HEK293 (cell line): ENCODE measurements at regions not wholly inside any gene's neighbourhood (a gene's known extent, or its start where the extent isn't known, plus 50 kb on each side); places are given as distances from the start of the nearest gene placed in this dataset.
"Not testable (repeated sequence)": the region's sequence is repeated elsewhere in the genome, so short reads cannot be mapped to it uniquely, and the experiment has no call there.

Experiments
- CTCF ChIA-PET: fragments of 350-600 bp; formaldehyde crosslinking; extraction: SDS; loops from one replicate; lab custom pipeline; 2021; ENCODE audit warnings: antibody characterized with exemption; lab: Yijun Ruan, JAX
- POLR2A ChIA-PET: fragments of 300-600 bp; formaldehyde crosslinking; extraction: SDS; loops from one replicate; lab custom pipeline; 2020; ENCODE audit warnings: antibody characterized with exemption, inconsistent platforms; lab: Yijun Ruan, JAX
- H3K27ac ChIP-seq: fragments of 200-500 bp; sonication (Bioruptor generic); 2 replicates; pipeline ENCODE4 v1.5.1; 2014; ENCODE audit warnings: low read depth, low read length, control low read depth, inconsistent platforms; ENCODE audit errors: extremely low read depth
- H3K36me3 ChIP-seq, 2 experiments: fragments of 200-500 bp in 1 of 2; sonication (Bioruptor generic) in 1 of 2; 1 replicate in 1 of 2; 2 replicates in 1 of 2; pipeline ENCODE4 v1.5.1; 2014 to 2017; ENCODE audit warnings: inconsistent platforms in 2 of 2, low read length in 2 of 2; ENCODE audit not compliant: control insufficient read depth in 2 of 2, insufficient read depth in 1 of 2
- H3K4me1 ChIP-seq: fragments of 200-500 bp; sonication (Bioruptor generic); 2 replicates; pipeline ENCODE4 v1.5.1; 2014; ENCODE audit warnings: mild to moderate bottlenecking, low read length, inconsistent platforms; ENCODE audit not compliant: control insufficient read depth, insufficient read depth
- H3K4me3 ChIP-seq: 2 replicates; pipeline ENCODE4 v1.5.1; 2011; ENCODE audit warnings: low read depth, mild to moderate bottlenecking, control low read depth, low read length, moderate library complexity
- H3K9me3 ChIP-seq: fragments of 200-500 bp; sonication (Bioruptor generic); 2 replicates; pipeline ENCODE4 v1.5.1; 2014; ENCODE audit warnings: low read depth, low read length, inconsistent platforms; ENCODE audit not compliant: control insufficient read depth, insufficient read depth
- GLIS2 ChIP-seq: fragments of 450-650 bp; formaldehyde crosslinking; IDR thresholded peaks from 2 replicates; pipeline ENCODE4 v1.5.1; 2016; ENCODE audit warnings: missing biosample characterization, missing genetic modification characterization
- HOXA7 ChIP-seq: sonication (generic); formaldehyde crosslinking; IDR thresholded peaks from 2 replicates; pipeline ENCODE4 v1.8.1; 2022; ENCODE audit warnings: missing genetic modification reagents, borderline replicate concordance
- HOXC10 ChIP-seq: sonication (generic); formaldehyde crosslinking; IDR thresholded peaks from 2 replicates; pipeline ENCODE4 v1.8.1; 2023; ENCODE audit warnings: mild to moderate bottlenecking, missing genetic modification reagents
- KLF16 ChIP-seq: fragments of 450-650 bp; formaldehyde crosslinking; IDR thresholded peaks from 2 replicates; pipeline ENCODE4 v1.5.1; 2017; ENCODE audit warnings: missing biosample characterization, missing genetic modification characterization
- ZEB2 ChIP-seq: fragments of 450-650 bp; formaldehyde crosslinking; IDR thresholded peaks from 2 replicates; pipeline ENCODE4 v1.5.1; 2016; ENCODE audit warnings: missing biosample characterization, missing genetic modification characterization
- ZNF10 ChIP-seq: fragments of 450-650 bp; formaldehyde crosslinking; IDR thresholded peaks from 2 replicates; pipeline ENCODE4 v1.5.1; 2017; ENCODE audit warnings: missing biosample characterization, missing genetic modification characterization
- ZNF155 ChIP-seq: fragments of 450-650 bp; formaldehyde crosslinking; IDR thresholded peaks from 2 replicates; pipeline ENCODE4 v1.5.1; 2016; ENCODE audit warnings: missing biosample characterization, missing genetic modification characterization
- ZNF16 ChIP-seq: fragments of 450-650 bp; formaldehyde crosslinking; IDR thresholded peaks from 2 replicates; pipeline ENCODE4 v1.5.1; 2016; ENCODE audit warnings: low read depth, missing biosample characterization, missing genetic modification characterization
- ZNF175 ChIP-seq: fragments of 450-650 bp; formaldehyde crosslinking; IDR thresholded peaks from 2 replicates; pipeline ENCODE4 v1.5.1; 2016; ENCODE audit warnings: missing biosample characterization, missing genetic modification characterization
- ZNF184 ChIP-seq: fragments of 450-650 bp; IDR thresholded peaks from 2 replicates; pipeline ENCODE4 v1.5.1; 2018; ENCODE audit warnings: missing biosample characterization, mild to moderate bottlenecking, missing genetic modification characterization
- ZNF274 ChIP-seq, 2 experiments: fragments of 200-500 bp in 1 of 2; fragments of 450-650 bp in 1 of 2; sonication (Bioruptor generic) in 1 of 2; formaldehyde crosslinking in 1 of 2; IDR thresholded peaks; 2 replicates each; pipeline versions ENCODE4 v1.5.1 to v1.6.1; 2014 to 2016; ENCODE audit warnings: borderline replicate concordance in 1 of 2, inconsistent platforms in 1 of 2, low read length in 1 of 2, missing biosample characterization in 1 of 2, missing genetic modification characterization in 1 of 2
- ZNF37A ChIP-seq: fragments of 450-650 bp; IDR thresholded peaks from 2 replicates; pipeline ENCODE4 v1.5.1; 2018; ENCODE audit warnings: missing biosample characterization, missing genetic modification characterization
- ZNF404 ChIP-seq: fragments of 450-650 bp; formaldehyde crosslinking; IDR thresholded peaks from 2 replicates; pipeline ENCODE4 v1.5.1; 2017; ENCODE audit warnings: missing biosample characterization, missing genetic modification characterization
- ZNF561 ChIP-seq: fragments of 450-650 bp; IDR thresholded peaks from 2 replicates; pipeline ENCODE4 v1.5.1; 2018; ENCODE audit warnings: missing biosample characterization, missing genetic modification characterization, borderline replicate concordance
- ZNF629 ChIP-seq: fragments of 450-650 bp; formaldehyde crosslinking; IDR thresholded peaks from 2 replicates; pipeline ENCODE4 v1.5.1; 2017; ENCODE audit warnings: missing biosample characterization, missing genetic modification characterization
- ZNF670 ChIP-seq: fragments of 450-650 bp; formaldehyde crosslinking; IDR thresholded peaks from 2 replicates; pipeline ENCODE4 v1.5.1; 2016; ENCODE audit warnings: missing biosample characterization, missing genetic modification characterization, low read depth
- ZNF747 ChIP-seq: fragments of 450-650 bp; formaldehyde crosslinking; IDR thresholded peaks from 2 replicates; pipeline ENCODE4 v1.5.1; 2016; ENCODE audit warnings: missing biosample characterization, missing genetic modification characterization
- ZNF830 ChIP-seq: fragments of 450-650 bp; IDR thresholded peaks from 2 replicates; pipeline ENCODE4 v1.5.0; 2018; ENCODE audit warnings: missing biosample characterization, missing genetic modification characterization, low read depth, mild to moderate bottlenecking, moderate library complexity
- ZNF837 ChIP-seq: fragments of 450-650 bp; formaldehyde crosslinking; IDR thresholded peaks from 2 replicates; pipeline ENCODE4 v1.5.1; 2016; ENCODE audit warnings: missing biosample characterization, missing genetic modification characterization
- TF ChIP-seq, protein P1 (sequence below): fragments of 450-650 bp; formaldehyde crosslinking; IDR thresholded peaks from 2 replicates; pipeline ENCODE4 v1.5.1; 2016; ENCODE audit warnings: missing biosample characterization, missing genetic modification characterization
- TF ChIP-seq, protein P2 (sequence below): fragments of 450-650 bp; formaldehyde crosslinking; IDR thresholded peaks from 2 replicates; pipeline ENCODE4 v1.5.1; 2016; ENCODE audit warnings: missing biosample characterization, missing genetic modification characterization
- TF ChIP-seq, protein P3 (sequence below): fragments of 450-650 bp; formaldehyde crosslinking; IDR thresholded peaks from 2 replicates; pipeline ENCODE4 v1.5.1; 2016; ENCODE audit warnings: missing biosample characterization, missing genetic modification characterization
- TF ChIP-seq, protein P4 (sequence below): fragments of 450-650 bp; formaldehyde crosslinking; IDR thresholded peaks from 2 replicates; pipeline ENCODE4 v1.5.1; 2016; ENCODE audit warnings: missing biosample characterization, missing genetic modification characterization, borderline replicate concordance

DNA sequence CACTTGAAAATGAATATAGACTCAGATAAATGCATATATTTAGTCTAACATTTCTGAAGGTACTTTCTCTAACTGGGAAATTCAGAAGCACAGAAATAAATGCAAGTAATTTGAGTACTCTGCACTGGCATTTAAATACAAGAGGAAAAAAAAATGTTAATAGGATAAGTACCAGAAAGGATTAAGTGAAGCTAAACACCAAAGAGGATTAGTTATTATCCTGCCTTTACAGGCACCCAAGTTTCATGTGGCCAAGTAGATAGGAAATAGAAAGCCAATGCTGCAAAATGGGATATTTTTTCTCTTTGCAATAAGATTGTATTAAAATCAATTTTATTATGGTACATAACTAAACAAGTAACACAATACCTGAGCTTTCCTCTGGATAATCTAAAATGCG, 762.5 kb downstream of the PCDH7 start:
- Histone ChIP-seq H3K4me3 (no peak overlapping the region), H3K9me3 (no peaks in the 10 kb centered on the region), H3K4me1 (no peaks in the 10 kb centered on the region), H3K27ac (no peak overlapping the region), H3K36me3 (no peaks in the 10 kb centered on the region)
- CTCF ChIA-PET, result interaction anchor here (0.6 kb wide), 1 partner anchor 114 kb away, joined by 3 read pairs; no protein-coding TSS in a partner anchor
- TF ChIP-seq ZNF155 (no peak), ZNF16 (tag by site-specific recombination) (no peak), ZNF37A (tag by site-specific recombination) (no peak), ZNF404 (tag by site-specific recombination) (no peak), ZNF184 (tag by site-specific recombination) (no peak), ZNF837 (tag by site-specific recombination) (no peak), ZNF274 (IDR thresholded peaks at IDR 0.05; ENCODE audit: low read length) (no peak), ZNF274 (tag by site-specific recombination; IDR thresholded peaks at IDR 0.05; ENCODE audit: borderline replicate concordance) (no peak), HOXC10 (CRISPR knock-in tag) (no peak), GLIS2 (tag by site-specific recombination) (no peak)
- TF ChIP-seq, protein P1, sequence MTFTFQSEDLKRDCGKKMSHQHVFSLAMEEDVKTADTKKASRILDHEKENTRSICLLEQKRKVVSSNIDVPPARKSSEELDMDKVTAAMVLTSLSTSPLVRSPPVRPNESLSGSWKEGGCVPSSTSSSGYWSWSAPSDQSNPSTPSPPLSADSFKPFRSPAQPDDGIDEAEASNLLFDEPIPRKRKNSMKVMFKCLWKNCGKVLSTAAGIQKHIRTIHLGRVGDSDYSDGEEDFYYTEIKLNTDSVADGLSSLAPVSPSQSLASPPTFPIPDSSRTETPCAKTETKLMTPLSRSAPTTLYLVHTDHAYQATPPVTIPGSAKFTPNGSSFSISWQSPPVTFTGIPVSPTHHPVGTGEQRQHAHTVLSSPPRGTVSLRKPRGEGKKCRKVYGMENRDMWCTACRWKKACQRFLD (tag by site-specific recombination), result no peak
- TF ChIP-seq, protein P2, sequence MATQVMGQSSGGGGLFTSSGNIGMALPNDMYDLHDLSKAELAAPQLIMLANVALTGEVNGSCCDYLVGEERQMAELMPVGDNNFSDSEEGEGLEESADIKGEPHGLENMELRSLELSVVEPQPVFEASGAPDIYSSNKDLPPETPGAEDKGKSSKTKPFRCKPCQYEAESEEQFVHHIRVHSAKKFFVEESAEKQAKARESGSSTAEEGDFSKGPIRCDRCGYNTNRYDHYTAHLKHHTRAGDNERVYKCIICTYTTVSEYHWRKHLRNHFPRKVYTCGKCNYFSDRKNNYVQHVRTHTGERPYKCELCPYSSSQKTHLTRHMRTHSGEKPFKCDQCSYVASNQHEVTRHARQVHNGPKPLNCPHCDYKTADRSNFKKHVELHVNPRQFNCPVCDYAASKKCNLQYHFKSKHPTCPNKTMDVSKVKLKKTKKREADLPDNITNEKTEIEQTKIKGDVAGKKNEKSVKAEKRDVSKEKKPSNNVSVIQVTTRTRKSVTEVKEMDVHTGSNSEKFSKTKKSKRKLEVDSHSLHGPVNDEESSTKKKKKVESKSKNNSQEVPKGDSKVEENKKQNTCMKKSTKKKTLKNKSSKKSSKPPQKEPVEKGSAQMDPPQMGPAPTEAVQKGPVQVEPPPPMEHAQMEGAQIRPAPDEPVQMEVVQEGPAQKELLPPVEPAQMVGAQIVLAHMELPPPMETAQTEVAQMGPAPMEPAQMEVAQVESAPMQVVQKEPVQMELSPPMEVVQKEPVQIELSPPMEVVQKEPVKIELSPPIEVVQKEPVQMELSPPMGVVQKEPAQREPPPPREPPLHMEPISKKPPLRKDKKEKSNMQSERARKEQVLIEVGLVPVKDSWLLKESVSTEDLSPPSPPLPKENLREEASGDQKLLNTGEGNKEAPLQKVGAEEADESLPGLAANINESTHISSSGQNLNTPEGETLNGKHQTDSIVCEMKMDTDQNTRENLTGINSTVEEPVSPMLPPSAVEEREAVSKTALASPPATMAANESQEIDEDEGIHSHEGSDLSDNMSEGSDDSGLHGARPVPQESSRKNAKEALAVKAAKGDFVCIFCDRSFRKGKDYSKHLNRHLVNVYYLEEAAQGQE (tag by site-specific recombination), result no peak
- POLR2A ChIA-PET, result no interaction called here

DNA sequence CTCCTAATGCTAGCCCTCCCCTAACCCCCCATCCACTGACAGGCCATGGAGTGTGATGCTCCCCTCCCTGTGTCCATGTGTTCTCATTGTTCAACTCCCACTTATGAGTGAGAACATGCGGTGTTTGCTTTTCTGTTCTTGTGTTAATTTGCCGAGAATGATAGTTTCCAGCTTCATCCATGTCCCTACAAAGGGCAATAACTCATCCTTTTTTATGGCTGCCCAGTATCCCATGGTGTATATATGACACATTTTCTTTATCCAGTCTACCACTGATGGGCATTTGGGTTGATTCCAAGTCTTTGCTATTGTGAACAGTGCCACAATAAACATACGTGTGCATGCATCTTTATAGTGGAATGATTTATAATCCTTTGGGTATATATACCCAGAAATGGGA, 779.0 kb downstream of the PCDH7 start:
- H3K27ac ChIP-seq, H3K4me1 ChIP-seq, CTCF ChIA-PET, POLR2A ChIA-PET, H3K36me3 ChIP-seq, H3K9me3 ChIP-seq, H3K4me3 ChIP-seq: not testable (repeated sequence)

DNA sequence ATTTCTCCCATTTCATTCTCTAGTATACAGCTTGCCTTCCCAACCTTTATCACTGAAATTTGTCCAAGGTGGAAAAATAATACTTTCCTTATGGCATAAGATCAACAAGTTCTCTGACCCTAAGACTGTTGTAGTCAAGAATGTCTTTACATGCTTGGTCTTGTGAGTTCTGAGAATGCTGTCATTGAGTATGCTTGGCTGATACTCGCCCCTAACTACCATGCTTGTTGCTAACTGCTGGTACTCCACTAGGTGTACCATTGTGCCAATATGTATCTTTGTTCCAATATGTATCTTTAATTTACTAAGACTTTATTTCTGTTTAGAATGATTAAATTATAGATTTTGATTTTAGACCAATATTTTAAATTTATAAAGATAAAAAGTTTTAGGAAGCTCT, 796.4 kb downstream of the PCDH7 start:
- ChIA-PET POLR2A (no interaction called here), CTCF (interaction anchor here (0.5 kb wide), 1 partner anchor 100 kb away, joined by 3 read pairs; no protein-coding TSS in a partner anchor)
- H3K4me1 ChIP-seq, result no peaks in the 10 kb centered on the region
- H3K9me3 ChIP-seq, result no peaks in the 10 kb centered on the region
- no peaks in the 10 kb centered on the region for H3K36me3 ChIP-seq
- no peak overlapping the region for H3K27ac ChIP-seq
- H3K4me3 ChIP-seq, result no peak overlapping the region
- TF ChIP-seq, protein P3, sequence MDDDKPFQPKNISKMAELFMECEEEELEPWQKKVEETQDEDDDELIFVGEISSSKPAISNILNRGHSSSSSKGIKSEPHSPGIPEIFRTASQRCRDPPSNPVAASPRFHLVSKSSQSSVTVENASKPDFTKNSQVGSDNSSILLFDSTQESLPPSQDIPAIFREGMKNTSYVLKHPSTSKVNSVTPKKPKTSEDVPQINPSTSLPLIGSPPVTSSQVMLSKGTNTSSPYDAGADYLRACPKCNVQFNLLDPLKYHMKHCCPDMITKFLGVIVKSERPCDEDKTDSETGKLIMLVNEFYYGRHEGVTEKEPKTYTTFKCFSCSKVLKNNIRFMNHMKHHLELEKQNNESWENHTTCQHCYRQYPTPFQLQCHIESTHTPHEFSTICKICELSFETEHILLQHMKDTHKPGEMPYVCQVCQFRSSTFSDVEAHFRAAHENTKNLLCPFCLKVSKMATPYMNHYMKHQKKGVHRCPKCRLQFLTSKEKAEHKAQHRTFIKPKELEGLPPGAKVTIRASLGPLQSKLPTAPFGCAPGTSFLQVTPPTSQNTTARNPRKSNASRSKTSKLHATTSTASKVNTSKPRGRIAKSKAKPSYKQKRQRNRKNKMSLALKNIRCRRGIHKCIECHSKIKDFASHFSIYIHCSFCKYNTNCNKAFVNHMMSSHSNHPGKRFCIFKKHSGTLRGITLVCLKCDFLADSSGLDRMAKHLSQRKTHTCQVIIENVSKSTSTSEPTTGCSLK (tag by site-specific recombination), result no peak
- no peak for TF ChIP-seq ZNF10 (tag by site-specific recombination)
- TF ChIP-seq ZEB2, result no peak
- TF ChIP-seq ZNF629 (tag by site-specific recombination), result no peak
- no peak for TF ChIP-seq ZNF747 (tag by site-specific recombination)
- TF ChIP-seq ZNF175 (tag by site-specific recombination), result no peak
- TF ChIP-seq HOXA7 (CRISPR knock-in tag), result no peak
- no peak for TF ChIP-seq KLF16 (tag by site-specific recombination)
- TF ChIP-seq HOXC10 (CRISPR knock-in tag), result no peak
- TF ChIP-seq, protein P4, sequence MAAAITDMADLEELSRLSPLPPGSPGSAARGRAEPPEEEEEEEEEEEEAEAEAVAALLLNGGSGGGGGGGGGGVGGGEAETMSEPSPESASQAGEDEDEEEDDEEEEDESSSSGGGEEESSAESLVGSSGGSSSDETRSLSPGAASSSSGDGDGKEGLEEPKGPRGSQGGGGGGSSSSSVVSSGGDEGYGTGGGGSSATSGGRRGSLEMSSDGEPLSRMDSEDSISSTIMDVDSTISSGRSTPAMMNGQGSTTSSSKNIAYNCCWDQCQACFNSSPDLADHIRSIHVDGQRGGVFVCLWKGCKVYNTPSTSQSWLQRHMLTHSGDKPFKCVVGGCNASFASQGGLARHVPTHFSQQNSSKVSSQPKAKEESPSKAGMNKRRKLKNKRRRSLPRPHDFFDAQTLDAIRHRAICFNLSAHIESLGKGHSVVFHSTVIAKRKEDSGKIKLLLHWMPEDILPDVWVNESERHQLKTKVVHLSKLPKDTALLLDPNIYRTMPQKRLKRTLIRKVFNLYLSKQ (tag by site-specific recombination), result no peak
- no peak for TF ChIP-seq ZNF561 (tag by site-specific recombination)
- no peak for TF ChIP-seq ZNF670
- TF ChIP-seq ZNF830 (tag by site-specific recombination), result no peak
